GM06990 (cell line): ENCODE measurements at regions not wholly inside any gene's neighbourhood (a gene's known extent, or its start where the extent isn't known, plus 50 kb on each side); places are given as distances from the start of the nearest gene placed in this dataset.

Experiments
- DNase-seq: peaks from one replicate; pipeline ENCODE4 v3.0.0-alpha.2; 2011; ENCODE audit not compliant: insufficient read length; ENCODE audit errors: extremely low read depth
- H3K27me3 ChIP-seq: replicated peaks from 2 replicates; pipeline ENCODE4 v1.6.0; 2011; ENCODE audit warnings: low read length; ENCODE audit not compliant: control insufficient read depth, insufficient read depth
- H3K36me3 ChIP-seq: 2 replicates; pipeline ENCODE4 v1.5.1; 2011; ENCODE audit warnings: low read length; ENCODE audit not compliant: control insufficient read depth, insufficient read depth
- H3K4me3 ChIP-seq: replicated peaks from 2 replicates; pipeline ENCODE4 v1.5.1; 2011; ENCODE audit warnings: low read depth, mild to moderate bottlenecking, control low read depth, low read length
- CTCF ChIP-seq: IDR thresholded peaks from 2 replicates; pipeline ENCODE4 v1.5.1; 2011; ENCODE audit warnings: low read length, control low read depth, mild to moderate bottlenecking, inconsistent platforms; ENCODE audit not compliant: insufficient read depth, poor library complexity, severe bottlenecking

- no peak for TF ChIP-seq CTCF
- DNase-seq, result no peak
- no peak overlapping the region for H3K4me3 ChIP-seq
- H3K36me3 ChIP-seq, result no peaks in the 10 kb centered on the region
- H3K27me3 ChIP-seq, result no peaks in the 10 kb centered on the region
These were observed 434.8 kb upstream of the CHST9 start for GRCh38 chr18:27619906-27620305.

- DNase-seq, result no peak
- no peak overlapping the region for H3K4me3 ChIP-seq
- TF ChIP-seq CTCF, result no peak
These were observed 434.1 kb upstream of the CHST9 start for GRCh38 chr18:27619090-27619772.

DNA sequence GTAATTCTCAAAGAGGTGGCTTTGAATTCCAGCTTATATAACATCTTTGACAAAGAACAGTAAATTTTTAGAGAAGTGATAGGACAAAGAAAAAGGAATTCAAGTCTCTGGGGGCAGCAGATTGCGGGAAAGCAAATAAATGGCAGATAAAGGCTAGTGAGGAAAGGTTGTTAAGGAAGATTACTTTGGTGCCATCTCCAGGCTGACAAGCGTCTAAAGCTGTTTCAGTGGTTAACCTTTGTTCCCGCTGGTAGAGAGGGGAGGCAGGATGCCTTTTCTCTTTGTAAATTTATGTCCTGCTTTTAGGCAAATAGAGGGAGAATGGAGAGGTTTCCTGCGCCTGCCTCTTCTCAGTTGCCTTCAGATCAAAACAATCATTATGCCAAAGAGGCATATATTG lies 431.2 kb upstream of the CHST9 start:
- no peak for DNase-seq
- no peak overlapping the region for H3K4me3 ChIP-seq

More at GRCh38 chr18:27619090-27619772, 434.1 kb upstream of the CHST9 start:
- H3K36me3 ChIP-seq, result no peaks in the 10 kb centered on the region
- no peaks in the 10 kb centered on the region for H3K27me3 ChIP-seq

DNA sequence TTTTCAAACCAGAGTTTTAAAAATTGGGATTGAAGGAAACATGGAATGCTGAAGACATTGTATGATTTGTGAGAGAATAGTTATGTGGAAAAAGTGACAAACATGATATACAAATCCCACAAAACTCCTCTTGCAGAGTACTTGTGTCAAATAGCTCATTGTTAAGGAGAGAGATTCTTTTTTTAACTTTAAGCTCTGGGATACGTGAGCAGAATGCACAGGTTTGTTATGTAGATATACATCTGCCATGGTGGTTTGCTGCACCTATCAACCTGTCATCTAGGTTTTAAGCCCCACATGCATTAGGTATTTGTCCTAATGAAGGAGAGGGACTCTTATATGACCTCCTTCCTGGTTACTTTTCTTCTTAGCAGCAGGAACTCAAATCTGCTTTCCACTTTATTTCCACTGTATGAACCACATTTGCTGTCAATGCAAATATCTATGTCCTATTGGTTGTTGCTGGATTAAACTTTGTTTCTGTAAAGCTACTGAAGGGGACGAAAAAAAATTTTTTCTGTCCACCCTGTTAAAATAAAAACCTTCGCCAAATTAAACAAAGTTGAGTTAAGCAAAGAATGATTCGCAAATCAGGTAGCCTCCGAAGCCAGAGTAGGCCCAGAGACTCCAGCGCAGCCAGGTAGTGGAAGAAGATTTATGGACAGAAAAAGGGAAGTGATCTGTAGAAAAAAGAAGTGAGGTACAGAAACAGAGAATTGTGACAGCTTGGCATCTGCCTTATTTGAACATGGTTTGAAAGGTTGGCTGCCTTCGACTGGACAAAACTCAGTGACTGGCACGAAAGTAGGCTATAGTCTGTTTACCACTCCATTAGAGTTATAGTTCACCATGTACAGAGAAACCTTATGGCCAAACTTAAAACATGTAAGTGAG lies 430.1 kb upstream of the CHST9 start:
- no peak for DNase-seq
- H3K4me3 ChIP-seq, result no peak overlapping the region
- H3K27me3 ChIP-seq, result no peaks in the 10 kb centered on the region
- no peaks in the 10 kb centered on the region for H3K36me3 ChIP-seq
- no peak for TF ChIP-seq CTCF

More for the DNA sequence above, 431.2 kb upstream of the CHST9 start:
- no peaks in the 10 kb centered on the region for H3K27me3 ChIP-seq
- TF ChIP-seq CTCF, result no peak
- H3K36me3 ChIP-seq, result no peaks in the 10 kb centered on the region

- H3K4me3 ChIP-seq, result no peak overlapping the region
- no peak for TF ChIP-seq CTCF
- no peaks in the 10 kb centered on the region for H3K36me3 ChIP-seq
- DNase-seq, result no peak
- H3K27me3 ChIP-seq, result no peaks in the 10 kb centered on the region
These were observed 424.1 kb upstream of the CHST9 start for GRCh38 chr18:27609221-27609620.
